ENCODE measurements at regions not wholly inside any gene's neighbourhood (a gene's known extent, or its start where the extent isn't known, plus 50 kb on each side); places are given as distances from the start of the nearest gene placed in this dataset.

DNA sequence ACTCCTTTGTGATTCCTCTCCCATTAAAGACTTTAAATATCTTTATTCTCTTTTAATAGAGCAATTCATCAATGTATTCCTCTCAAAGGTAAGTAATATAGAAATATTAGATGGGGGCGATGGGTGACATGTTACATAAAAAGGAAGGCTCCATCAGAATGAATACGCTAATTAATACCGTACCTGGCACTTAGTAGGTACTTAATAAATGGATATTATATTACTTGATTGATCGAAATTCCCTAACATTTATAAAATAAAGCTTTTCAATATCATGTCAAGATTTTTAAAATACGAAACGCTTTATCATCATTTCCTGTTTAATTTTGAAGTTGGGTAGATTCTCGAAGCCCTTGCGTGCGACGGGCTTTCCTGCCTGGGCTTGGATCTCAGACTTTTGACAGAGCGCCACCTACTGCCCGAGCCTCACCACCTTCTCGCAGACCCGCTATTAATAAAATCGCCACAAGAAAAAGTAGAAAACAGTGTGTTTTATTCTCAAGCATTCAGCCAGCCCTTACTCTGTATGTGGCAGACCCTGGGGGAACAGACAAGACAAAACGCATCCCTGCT lies 99.4 kb downstream of the C5orf15 start:
- H3K4me3 ChIP-seq (ENCODE audit: low read length in 2 of 2) = no peak overlapping the region
- H3K9ac ChIP-seq (ENCODE audit: low read depth in 1 of 2, low read length in 2 of 2) = no peak overlapping the region
- no peak overlapping the region for H3K27ac ChIP-seq (ENCODE audit: low read depth in 2 of 2, low read length in 2 of 2)

DNA sequence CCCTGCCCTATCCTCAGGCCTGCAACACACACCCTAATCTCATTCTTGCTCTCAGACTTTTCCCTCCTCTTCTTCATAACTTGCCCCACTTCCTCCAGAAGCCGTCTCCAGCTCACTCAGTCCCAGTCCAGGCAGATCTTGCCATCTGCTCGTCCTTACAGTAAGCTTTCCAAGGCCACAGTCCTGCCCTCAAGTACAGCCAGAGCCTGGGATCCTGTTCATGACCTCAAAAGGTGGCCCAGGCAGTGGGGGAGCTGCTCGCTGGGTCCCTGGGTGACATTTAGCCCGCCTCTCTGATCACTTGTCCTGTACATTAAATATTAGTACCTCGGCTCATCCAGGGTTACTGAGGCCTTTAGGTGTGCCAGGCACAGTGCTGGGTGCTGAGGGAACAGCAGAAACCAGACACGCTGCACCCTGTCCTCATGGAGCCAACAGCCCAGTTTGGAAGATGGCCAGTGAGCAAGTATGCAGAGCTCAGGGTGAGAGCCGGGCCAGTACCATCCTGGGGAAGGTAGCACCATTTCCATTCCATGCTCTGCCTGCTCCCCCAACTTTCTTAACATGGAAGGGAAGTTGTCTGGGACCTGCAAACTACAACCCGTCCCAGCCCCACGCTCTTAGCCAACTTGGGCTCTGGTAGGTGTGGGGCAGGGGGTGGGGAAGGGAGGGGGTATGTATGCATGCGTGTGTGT lies 100.4 kb downstream of the C5orf15 start:
- Histone ChIP-seq H3K4me3 (ENCODE audit: low read length in 2 of 2) (no peak overlapping the region), H3K9me3 (ENCODE audit: control insufficient read depth in 2 of 2, low read length in 2 of 2) (no peaks in the 10 kb centered on the region), H3K4me1 (ENCODE audit: control insufficient read depth in 2 of 2, insufficient read depth in 2 of 2, low read length in 2 of 2) (no peaks in the 10 kb centered on the region), H3K27ac (ENCODE audit: low read depth in 2 of 2, low read length in 2 of 2) (no peak overlapping the region), H3K27me3 (ENCODE audit: control insufficient read depth in 2 of 2, insufficient read depth in 2 of 2, low read length in 2 of 2) (peaks cover 0 to 7% of the 10 kb centered on the region in 2 donors), H3K9ac (ENCODE audit: low read depth in 1 of 2, low read length in 2 of 2) (no peak overlapping the region), H3K36me3 (ENCODE audit: control insufficient read depth in 2 of 2, insufficient read depth in 2 of 2, low read length in 2 of 2) (no peaks in the 10 kb centered on the region)

More for the DNA sequence above, 99.4 kb downstream of the C5orf15 start:
- Histone ChIP-seq H3K36me3 (ENCODE audit: control insufficient read depth in 2 of 2, insufficient read depth in 2 of 2, low read length in 2 of 2) (no peaks in the 10 kb centered on the region), H3K9me3 (ENCODE audit: control insufficient read depth in 2 of 2, low read length in 2 of 2) (no peaks in the 10 kb centered on the region), H3K27me3 (ENCODE audit: control insufficient read depth in 2 of 2, insufficient read depth in 2 of 2, low read length in 2 of 2) (peaks cover 0 to 6% of the 10 kb centered on the region in 2 donors), H3K4me1 (ENCODE audit: control insufficient read depth in 2 of 2, insufficient read depth in 2 of 2, low read length in 2 of 2) (no peaks in the 10 kb centered on the region)

DNA sequence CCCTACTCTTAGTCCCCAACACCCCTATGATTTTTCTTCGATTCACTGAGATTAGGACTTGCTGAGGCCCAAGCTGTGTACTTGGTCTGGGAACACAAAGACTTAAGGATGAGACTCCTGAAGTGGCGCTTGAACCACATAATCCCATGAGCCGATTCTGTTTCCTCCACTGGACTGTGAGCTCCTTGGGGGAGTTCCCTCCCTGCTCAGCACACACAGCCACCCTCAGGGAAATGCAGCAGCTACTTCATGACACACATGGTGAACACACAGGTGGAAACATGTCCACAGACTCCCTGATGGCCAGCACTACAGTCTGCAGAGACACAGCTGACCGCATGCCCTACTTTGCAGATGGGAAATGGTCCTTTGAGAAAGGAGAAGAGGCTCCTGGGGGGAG lies 101.1 kb downstream of the C5orf15 start:
- Histone ChIP-seq H3K9me3 (ENCODE audit: control insufficient read depth in 2 of 2, low read length in 2 of 2) (no peaks in the 10 kb centered on the region), H3K4me1 (ENCODE audit: control insufficient read depth in 2 of 2, insufficient read depth in 2 of 2, low read length in 2 of 2) (no peaks in the 10 kb centered on the region), H3K9ac (ENCODE audit: low read depth in 1 of 2, low read length in 2 of 2) (no peak overlapping the region), H3K4me3 (ENCODE audit: low read length in 2 of 2) (no peak overlapping the region), H3K27me3 (ENCODE audit: control insufficient read depth in 2 of 2, insufficient read depth in 2 of 2, low read length in 2 of 2) (peaks cover 0 to 8% of the 10 kb centered on the region in 2 donors), H3K27ac (ENCODE audit: low read depth in 2 of 2, low read length in 2 of 2) (no peak overlapping the region), H3K36me3 (ENCODE audit: control insufficient read depth in 2 of 2, insufficient read depth in 2 of 2, low read length in 2 of 2) (no peaks in the 10 kb centered on the region)

- H3K4me1 ChIP-seq (ENCODE audit: control insufficient read depth in 2 of 2, insufficient read depth in 2 of 2, low read length in 2 of 2) = no peaks in the 10 kb centered on the region
- peaks cover 0 to 8% of the 10 kb centered on the region in 2 donors for H3K27me3 ChIP-seq (ENCODE audit: control insufficient read depth in 2 of 2, insufficient read depth in 2 of 2, low read length in 2 of 2)
- H3K36me3 ChIP-seq (ENCODE audit: control insufficient read depth in 2 of 2, insufficient read depth in 2 of 2, low read length in 2 of 2) = no peaks in the 10 kb centered on the region
- no peaks in the 10 kb centered on the region for H3K9me3 ChIP-seq (ENCODE audit: control insufficient read depth in 2 of 2, low read length in 2 of 2)
- no peak overlapping the region for H3K9ac ChIP-seq (ENCODE audit: low read depth in 1 of 2, low read length in 2 of 2)
- no peak overlapping the region for H3K4me3 ChIP-seq (ENCODE audit: low read length in 2 of 2)
- no peak overlapping the region for H3K27ac ChIP-seq (ENCODE audit: low read depth in 2 of 2, low read length in 2 of 2)
These were observed 101.6 kb downstream of the C5orf15 start for GRCh38 chr5:133866903-133867245.

DNA sequence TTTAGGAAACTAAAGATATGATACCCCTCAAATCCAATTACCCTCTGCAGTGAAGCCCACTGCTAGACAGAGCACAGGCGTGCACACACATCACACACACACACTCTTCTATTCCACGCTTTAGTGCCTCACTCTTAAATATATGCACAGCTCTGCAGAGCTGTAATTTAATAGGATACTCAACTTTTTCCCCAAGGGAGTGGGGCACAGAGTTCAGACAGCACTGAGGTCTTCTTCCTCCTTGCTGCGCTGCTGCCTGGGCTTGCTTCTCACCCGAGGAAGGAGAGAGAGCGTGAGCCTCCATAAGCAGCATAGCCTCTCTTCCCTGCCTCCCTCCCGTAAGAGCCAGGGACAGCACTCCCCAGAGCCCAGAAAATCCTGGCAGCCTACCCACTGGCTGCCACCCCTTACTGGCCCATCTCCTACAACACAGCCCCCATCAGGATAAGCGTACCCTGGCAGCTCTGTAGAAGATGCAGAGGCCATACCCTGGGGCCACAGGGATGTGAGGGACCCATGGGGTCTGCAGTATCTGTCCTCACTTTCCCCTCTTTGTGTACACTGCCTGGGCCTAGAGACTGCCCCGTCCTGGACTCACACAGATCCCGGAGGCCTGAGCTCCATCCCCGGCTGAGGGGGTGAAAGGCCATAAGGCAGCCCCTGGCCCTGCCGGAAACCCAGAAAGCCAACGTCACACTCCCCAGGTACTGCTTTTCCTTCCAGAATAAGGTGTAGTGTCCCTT lies 102.1 kb downstream of the C5orf15 start:
- Histone ChIP-seq H3K9me3 (ENCODE audit: control insufficient read depth in 2 of 2, low read length in 2 of 2) (no peaks in the 10 kb centered on the region), H3K27ac (ENCODE audit: low read depth in 2 of 2, low read length in 2 of 2) (no peak overlapping the region), H3K27me3 (ENCODE audit: control insufficient read depth in 2 of 2, insufficient read depth in 2 of 2, low read length in 2 of 2) (peaks cover 0 to 8% of the 10 kb centered on the region in 2 donors), H3K36me3 (ENCODE audit: control insufficient read depth in 2 of 2, insufficient read depth in 2 of 2, low read length in 2 of 2) (no peaks in the 10 kb centered on the region), H3K4me1 (ENCODE audit: control insufficient read depth in 2 of 2, insufficient read depth in 2 of 2, low read length in 2 of 2) (no peaks in the 10 kb centered on the region), H3K9ac (ENCODE audit: low read depth in 1 of 2, low read length in 2 of 2) (no peak overlapping the region), H3K4me3 (ENCODE audit: low read length in 2 of 2) (no peak overlapping the region)

- no peaks in the 10 kb centered on the region for H3K9me3 ChIP-seq (ENCODE audit: control insufficient read depth in 2 of 2, low read length in 2 of 2)
- H3K4me1 ChIP-seq (ENCODE audit: control insufficient read depth in 2 of 2, insufficient read depth in 2 of 2, low read length in 2 of 2) = no peaks in the 10 kb centered on the region
- H3K27ac ChIP-seq (ENCODE audit: low read depth in 2 of 2, low read length in 2 of 2) = no peak overlapping the region
- H3K4me3 ChIP-seq (ENCODE audit: low read length in 2 of 2) = no peak overlapping the region
- H3K27me3 ChIP-seq (ENCODE audit: control insufficient read depth in 2 of 2, insufficient read depth in 2 of 2, low read length in 2 of 2) = peaks cover 0 to 3% of the 10 kb centered on the region in 2 donors
- H3K36me3 ChIP-seq (ENCODE audit: control insufficient read depth in 2 of 2, insufficient read depth in 2 of 2, low read length in 2 of 2) = no peaks in the 10 kb centered on the region
- no peak overlapping the region for H3K9ac ChIP-seq (ENCODE audit: low read depth in 1 of 2, low read length in 2 of 2)
These were observed 103.3 kb downstream of the C5orf15 start for GRCh38 chr5:133865113-133865512.

GRCh38 chr5:133864711-133865110 lies 103.7 kb downstream of the C5orf15 start:
- Histone ChIP-seq H3K27me3 (ENCODE audit: control insufficient read depth in 2 of 2, insufficient read depth in 2 of 2, low read length in 2 of 2) (peaks cover 0 to 2% of the 10 kb centered on the region in 2 donors), H3K9me3 (ENCODE audit: control insufficient read depth in 2 of 2, low read length in 2 of 2) (no peaks in the 10 kb centered on the region), H3K9ac (ENCODE audit: low read depth in 1 of 2, low read length in 2 of 2) (no peak overlapping the region), H3K27ac (ENCODE audit: low read depth in 2 of 2, low read length in 2 of 2) (no peak overlapping the region), H3K4me3 (ENCODE audit: low read length in 2 of 2) (no peak overlapping the region), H3K36me3 (ENCODE audit: control insufficient read depth in 2 of 2, insufficient read depth in 2 of 2, low read length in 2 of 2) (no peaks in the 10 kb centered on the region), H3K4me1 (ENCODE audit: control insufficient read depth in 2 of 2, insufficient read depth in 2 of 2, low read length in 2 of 2) (no peaks in the 10 kb centered on the region)

- Histone ChIP-seq H3K4me1 (ENCODE audit: control insufficient read depth in 2 of 2, insufficient read depth in 2 of 2, low read length in 2 of 2) (no peaks in the 10 kb centered on the region), H3K9ac (ENCODE audit: low read depth in 1 of 2, low read length in 2 of 2) (no peak overlapping the region), H3K27ac (ENCODE audit: low read depth in 2 of 2, low read length in 2 of 2) (no peak overlapping the region), H3K36me3 (ENCODE audit: control insufficient read depth in 2 of 2, insufficient read depth in 2 of 2, low read length in 2 of 2) (no peaks in the 10 kb centered on the region), H3K9me3 (ENCODE audit: control insufficient read depth in 2 of 2, low read length in 2 of 2) (no peaks in the 10 kb centered on the region), H3K27me3 (ENCODE audit: control insufficient read depth in 2 of 2, insufficient read depth in 2 of 2, low read length in 2 of 2) (peaks cover 0 to 2% of the 10 kb centered on the region in 2 donors), H3K4me3 (ENCODE audit: low read length in 2 of 2) (no peak overlapping the region)
These were observed 104.4 kb downstream of the C5orf15 start for GRCh38 chr5:133863857-133864585.

- Histone ChIP-seq H3K27me3 (ENCODE audit: control insufficient read depth in 2 of 2, insufficient read depth in 2 of 2, low read length in 2 of 2) (peaks cover 0 to 2% of the 10 kb centered on the region in 2 donors), H3K4me3 (ENCODE audit: low read length in 2 of 2) (no peak overlapping the region), H3K4me1 (ENCODE audit: control insufficient read depth in 2 of 2, insufficient read depth in 2 of 2, low read length in 2 of 2) (no peaks in the 10 kb centered on the region), H3K9ac (ENCODE audit: low read depth in 1 of 2, low read length in 2 of 2) (no peak overlapping the region), H3K27ac (ENCODE audit: low read depth in 2 of 2, low read length in 2 of 2) (no peak overlapping the region), H3K36me3 (ENCODE audit: control insufficient read depth in 2 of 2, insufficient read depth in 2 of 2, low read length in 2 of 2) (no peaks in the 10 kb centered on the region), H3K9me3 (ENCODE audit: control insufficient read depth in 2 of 2, low read length in 2 of 2) (no peaks in the 10 kb centered on the region)
These were observed 107.2 kb downstream of the C5orf15 start for GRCh38 chr5:133861161-133861737.

Data from mucosa of rectum (tissue), 2 donors.